HG02642 (cell line): ENCODE measurements at regions not wholly inside any gene's neighbourhood (a gene's known extent, or its start where the extent isn't known, plus 50 kb on each side); places are given as distances from the start of the nearest gene placed in this dataset.

Source experiments
- ATAC-seq: cut with Tn5 transposase; IDR thresholded peaks from one replicate; pipeline ENCODE4 v1.9.1; 2021; ENCODE audit warnings: mild to moderate bottlenecking; ENCODE audit not compliant: unreplicated experiment, poor library complexity

- ATAC-seq: no peak
These were observed 1108.1 kb downstream of the BRINP3 start for GRCh38 chr1:189369612-189370011.

DNA sequence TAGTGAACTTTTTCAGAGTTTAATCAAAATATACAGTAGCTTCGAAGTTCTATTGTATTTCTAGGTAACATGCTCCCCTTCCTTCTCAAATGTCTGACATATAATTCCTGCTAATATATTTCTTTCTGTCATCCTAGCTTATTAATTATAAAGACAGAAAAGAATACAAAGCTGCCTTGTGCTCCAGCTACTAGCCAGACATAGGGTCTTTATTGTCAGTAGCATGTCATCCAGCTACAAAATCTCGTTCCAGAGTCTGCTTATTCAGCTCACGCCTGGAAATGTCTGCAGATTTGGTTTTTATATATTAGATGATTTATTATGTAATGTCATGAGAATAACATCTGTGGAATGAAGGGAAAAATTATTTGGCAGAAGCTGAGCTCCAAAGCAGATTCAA, 1102.8 kb downstream of the BRINP3 start:
- no peak for ATAC-seq

DNA sequence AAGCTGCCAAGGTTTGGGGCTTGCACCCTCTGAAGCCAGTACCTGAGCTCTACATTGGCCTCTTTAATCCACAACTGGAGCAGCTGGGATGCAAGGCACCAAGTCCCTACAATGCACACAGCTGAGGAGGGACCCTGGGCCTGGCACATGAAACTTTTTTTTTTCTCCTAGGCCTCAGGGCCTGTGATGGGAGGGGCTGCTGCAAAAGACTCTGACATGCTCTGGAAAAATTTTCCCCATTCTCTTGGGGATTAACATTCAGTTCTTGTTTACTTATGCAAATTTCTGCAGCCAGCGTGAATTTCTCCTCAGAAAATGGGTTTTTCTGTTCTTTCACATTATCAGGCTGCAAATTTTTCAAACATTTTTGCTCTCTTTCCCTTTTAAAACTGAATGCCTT, 1072.2 kb downstream of the BRINP3 start:
- ATAC-seq: no peak

GRCh38 chr1:189409774-189410173, 1067.9 kb downstream of the BRINP3 start:
- no peak for ATAC-seq

- no peak for ATAC-seq
These were observed 1052.8 kb downstream of the BRINP3 start for GRCh38 chr1:189424746-189425331.

GRCh38 chr1:189429610-189430009, 1048.1 kb downstream of the BRINP3 start:
- ATAC-seq: no peak

DNA sequence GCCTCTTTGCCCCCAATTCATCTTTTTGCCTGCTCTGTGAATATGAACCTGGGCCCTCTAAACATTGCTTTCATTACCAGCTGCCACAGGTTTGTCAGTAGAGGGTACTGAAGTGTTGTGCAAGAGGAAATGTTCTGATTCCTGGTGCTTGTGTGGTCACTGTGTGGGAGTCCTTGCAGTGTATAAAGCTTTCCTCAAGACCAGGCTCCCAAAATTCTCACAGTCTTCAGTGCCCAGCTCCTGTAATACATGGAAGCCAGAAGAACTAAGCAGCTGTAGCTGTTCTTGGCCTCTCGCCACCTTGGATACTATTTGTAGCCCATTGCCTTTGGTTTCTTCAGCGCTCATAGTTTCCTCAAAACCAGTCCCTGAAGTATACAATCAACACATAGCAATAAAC, 1046.2 kb downstream of the BRINP3 start:
- ATAC-seq: no peak

DNA sequence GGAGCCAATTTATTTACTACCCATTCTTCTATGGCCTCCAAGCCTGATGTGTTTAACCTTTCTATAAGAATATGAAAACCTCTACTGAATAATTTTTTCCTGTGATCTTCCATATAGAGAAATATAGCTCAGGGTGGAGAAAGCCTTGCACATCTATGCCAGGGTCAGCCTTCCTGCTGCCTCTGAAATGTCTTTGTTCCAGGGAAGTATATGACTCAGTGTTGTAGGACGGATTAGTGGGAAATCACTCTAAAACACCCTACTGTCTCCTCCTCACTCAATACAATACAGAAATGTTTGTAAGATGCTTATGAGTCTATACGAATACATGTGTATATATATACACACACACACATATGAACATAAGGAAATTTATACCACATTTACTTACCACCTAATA, 1044.9 kb downstream of the BRINP3 start:
- ATAC-seq: no peak

- ATAC-seq: no peak
These were observed 1043.2 kb downstream of the BRINP3 start for GRCh38 chr1:189434461-189434860.

GRCh38 chr1:189435398-189435797, 1042.3 kb downstream of the BRINP3 start:
- ATAC-seq: no peak

DNA sequence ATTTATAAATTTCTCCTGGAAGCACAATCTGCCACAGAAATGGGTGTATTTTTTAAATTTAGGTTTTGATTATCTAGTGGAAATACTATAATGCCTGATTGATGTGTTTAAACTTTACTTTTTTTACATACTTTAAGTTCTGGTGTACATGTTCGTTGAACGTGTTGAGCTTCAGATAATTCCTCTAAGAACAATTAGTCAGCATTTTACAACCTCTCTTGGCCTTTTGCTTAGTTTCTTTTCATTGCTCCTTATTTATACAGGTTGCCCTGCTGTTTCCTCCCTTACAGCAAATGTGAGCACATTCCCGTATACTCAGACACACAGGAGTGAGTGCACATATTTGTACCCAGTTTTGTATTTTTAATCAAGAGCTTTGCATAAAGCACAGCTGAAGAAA, 1038.9 kb downstream of the BRINP3 start:
- ATAC-seq: no peak

GRCh38 chr1:189463166-189463565, 1014.5 kb downstream of the BRINP3 start:
- no peak for ATAC-seq

GRCh38 chr1:189496768-189497167, 980.9 kb downstream of the BRINP3 start:
- no peak for ATAC-seq

- ATAC-seq: no peak
These were observed 977.9 kb downstream of the BRINP3 start for GRCh38 chr1:189499736-189500135.

- no peak for ATAC-seq
These were observed 976.9 kb downstream of the BRINP3 start for GRCh38 chr1:189500778-189501177.

GRCh38 chr1:189510827-189511226, 966.8 kb downstream of the BRINP3 start:
- ATAC-seq: no peak

DNA sequence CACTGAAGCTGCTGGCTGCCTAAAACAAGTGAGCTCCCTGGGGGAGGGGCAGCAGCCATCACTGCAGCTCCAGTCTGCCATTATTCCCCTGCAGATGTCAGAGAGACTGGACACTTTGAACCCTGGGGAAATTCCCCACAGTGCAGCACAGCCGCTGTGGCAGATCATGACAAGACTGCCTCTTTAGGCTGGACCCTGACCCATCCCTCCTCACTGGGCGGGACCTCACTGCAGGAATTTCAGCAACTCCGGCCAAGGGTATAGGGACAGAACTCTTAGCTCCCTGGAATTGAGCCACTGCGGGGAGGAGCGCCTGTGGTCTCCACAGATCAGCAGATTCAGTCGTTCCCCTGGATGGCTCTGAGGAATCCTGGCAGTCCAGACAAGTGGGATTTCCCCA, 964.6 kb downstream of the BRINP3 start:
- no peak for ATAC-seq

DNA sequence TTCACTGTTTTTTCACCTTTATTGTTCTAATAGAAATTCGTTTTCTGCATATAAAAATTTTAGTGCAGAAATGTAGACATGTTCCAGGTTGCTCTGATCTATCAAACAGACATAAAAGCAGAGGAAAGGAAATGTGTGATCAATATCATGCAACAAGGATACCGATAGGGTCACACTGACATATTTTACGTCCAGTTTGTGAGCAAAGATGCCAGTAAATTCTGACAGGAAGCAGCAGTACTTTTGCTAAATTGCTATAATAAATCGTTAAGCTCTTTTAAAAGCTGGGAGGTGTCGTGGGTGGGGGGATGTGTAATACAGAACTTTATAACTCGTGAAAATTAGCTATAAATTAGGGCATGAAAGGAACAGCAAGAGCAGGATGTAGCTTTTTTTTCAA, 955.2 kb downstream of the BRINP3 start:
- no peak for ATAC-seq

DNA sequence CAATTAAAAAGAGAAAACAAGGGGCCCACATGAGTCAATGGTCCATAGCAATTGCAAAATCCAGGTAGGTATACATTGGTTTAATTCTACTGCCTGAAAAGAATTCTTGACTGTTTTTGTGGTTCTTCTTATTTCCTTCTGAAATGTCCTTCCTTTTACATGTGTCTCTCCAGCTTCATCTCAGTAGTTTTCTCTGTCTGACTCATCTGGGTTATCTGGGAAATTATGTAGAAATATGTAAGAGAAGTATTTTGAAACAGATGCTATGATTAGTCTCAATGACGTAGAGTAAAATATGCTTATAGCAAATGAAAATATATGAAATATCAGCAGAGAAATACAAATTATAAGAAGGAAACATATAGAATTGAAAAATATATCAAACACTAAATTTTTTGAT, 953.2 kb downstream of the BRINP3 start:
- no peak for ATAC-seq

DNA sequence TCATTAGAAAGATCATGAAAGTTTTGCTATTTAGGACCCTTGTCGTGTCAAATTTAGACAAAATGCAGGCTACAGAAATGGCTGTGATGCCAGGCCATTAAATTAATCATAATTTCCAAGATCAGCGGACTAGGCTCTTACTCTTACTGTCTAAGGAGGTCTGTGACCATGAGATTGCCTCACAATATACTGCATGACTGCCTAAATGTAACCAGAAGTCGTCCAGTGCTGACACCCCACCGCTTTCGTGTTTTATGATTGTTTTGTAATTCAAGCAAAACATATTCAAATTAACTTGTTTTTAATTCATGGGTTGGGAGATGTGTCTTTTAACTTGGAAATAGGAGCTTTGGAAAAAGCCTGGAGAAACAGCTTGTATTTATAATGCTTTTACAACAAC, 947.5 kb downstream of the BRINP3 start:
- ATAC-seq: no peak

DNA sequence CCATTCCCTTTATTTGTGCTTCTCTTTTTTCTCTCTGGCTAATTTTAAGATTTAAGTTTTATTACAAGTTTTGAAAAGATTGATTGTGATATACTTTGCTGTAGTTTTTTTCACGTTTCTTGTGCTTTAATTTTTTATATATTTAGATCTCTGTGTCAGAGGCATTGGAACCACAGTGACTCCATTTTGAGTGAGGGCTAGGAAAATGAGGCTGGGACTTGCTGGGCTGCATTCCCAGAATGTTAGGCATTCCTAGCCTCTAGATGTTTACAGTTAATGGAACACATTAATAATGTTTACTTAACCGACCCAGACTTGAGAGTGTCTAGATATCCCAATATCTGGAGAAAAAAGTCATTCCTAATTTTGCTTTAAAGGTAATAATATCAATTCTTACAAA, 939.4 kb downstream of the BRINP3 start:
- ATAC-seq: no peak

DNA sequence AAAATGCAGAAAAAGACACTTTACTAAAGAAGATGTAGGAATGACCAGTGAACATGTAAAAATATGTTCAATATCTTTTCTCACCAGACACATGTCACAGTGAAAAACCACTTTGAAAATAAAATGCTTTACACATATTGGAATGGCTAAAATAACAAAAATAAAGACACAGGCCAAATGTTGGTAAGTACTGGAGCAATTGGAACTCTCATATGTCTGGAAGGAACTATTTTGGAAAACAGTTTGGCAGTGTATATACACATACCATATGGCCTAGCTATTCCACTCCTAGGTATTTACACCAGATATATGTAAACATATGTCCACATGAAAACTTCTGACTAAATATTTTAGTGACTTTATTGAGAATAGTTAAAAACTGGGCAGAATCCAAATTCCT, 927.2 kb downstream of the BRINP3 start:
- ATAC-seq: no peak

GRCh38 chr1:189563784-189564183, 913.9 kb downstream of the BRINP3 start:
- no peak for ATAC-seq
